Activated T-helper 17 cell treated with anti-CD3 and anti-CD28 coated beads, Interleukin-2, amount 50 U/mL, for 72 hours (primary cell): ENCODE measurements at regions not wholly inside any gene's neighbourhood (a gene's known extent, or its start where the extent isn't known, plus 50 kb on each side); places are given as distances from the start of the nearest gene placed in this dataset.

ENCODE experiments used
- ATAC-seq: fragments of 150-1000 bp; cut with Tn5 transposase; replicated peaks from 2 replicates; pipeline ENCODE4 v1.10.0; 2021; ENCODE audit warnings: mild to moderate bottlenecking, moderate library complexity
- H3K27ac Mint-ChIP-seq: one replicate; pipeline ENCODE4 v1.8.0; 2022; ENCODE audit warnings: mixed read lengths
- H3K27me3 Mint-ChIP-seq: one replicate; pipeline ENCODE4 v1.8.0; 2022; ENCODE audit warnings: mixed read lengths
- H3K36me3 Mint-ChIP-seq: one replicate; pipeline ENCODE4 v1.8.0; 2022; ENCODE audit warnings: low read depth, mild to moderate bottlenecking, mixed read lengths
- H3K4me1 Mint-ChIP-seq: one replicate; pipeline ENCODE4 v1.8.0; 2022; ENCODE audit warnings: mixed read lengths
- H3K4me3 Mint-ChIP-seq: one replicate; pipeline ENCODE4 v1.8.0; 2022; ENCODE audit warnings: mild to moderate bottlenecking, mixed read lengths
- H3K9me3 Mint-ChIP-seq: one replicate; pipeline ENCODE4 v1.8.0; 2022; ENCODE audit warnings: mixed read lengths

DNA sequence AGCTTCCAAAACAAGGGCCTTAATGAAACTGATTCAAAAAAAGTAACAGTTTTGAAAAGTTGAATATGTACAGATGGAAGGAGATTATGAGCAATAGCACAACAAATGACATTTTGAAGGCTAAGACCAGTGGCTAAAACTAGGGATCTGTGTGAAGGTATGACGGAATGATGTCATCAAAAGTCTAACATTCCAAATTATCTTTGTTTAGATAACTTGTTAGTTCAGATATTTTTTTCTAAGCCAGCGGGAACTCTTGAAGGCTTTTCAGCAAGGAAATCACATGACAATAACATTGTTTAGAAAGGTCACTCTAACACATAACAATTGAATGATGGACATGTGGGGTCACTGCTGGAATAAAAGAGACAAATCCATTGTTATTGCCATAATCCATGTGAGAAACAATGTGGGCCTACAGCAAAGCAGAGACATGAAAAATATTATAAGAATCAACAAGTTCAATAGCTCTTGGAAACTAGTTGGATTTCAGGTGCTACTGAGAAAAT lies 260.5 kb downstream of the CASP12 start:
- Mint-ChIP-seq H3K27me3 (no peaks in the 10 kb centered on the region), H3K4me3 (no peak overlapping the region), H3K36me3 (no peaks in the 10 kb centered on the region), H3K4me1 (no peaks in the 10 kb centered on the region), H3K27ac (no peak overlapping the region), H3K9me3 (no peaks in the 10 kb centered on the region)
- no peak for ATAC-seq

DNA sequence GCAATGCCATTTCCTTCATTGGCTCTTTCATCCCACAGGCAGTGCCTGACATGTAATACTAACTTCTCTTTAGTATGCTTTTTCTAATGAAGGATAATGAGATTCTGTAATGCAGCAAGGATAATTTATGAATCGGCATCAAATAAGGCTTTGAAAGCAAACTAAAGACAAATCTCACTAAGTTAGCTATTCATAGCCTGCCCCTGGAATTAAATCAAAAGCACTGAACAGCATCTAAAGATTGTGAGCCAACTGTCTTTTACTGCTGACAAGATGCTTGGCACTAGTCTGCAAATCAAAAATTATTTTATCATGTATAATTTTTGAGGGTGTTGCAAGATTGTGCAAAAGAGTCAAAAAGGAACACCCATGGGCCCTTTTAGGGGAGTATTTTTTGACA lies 265.0 kb downstream of the CASP12 start:
- no peaks in the 10 kb centered on the region for H3K27me3 Mint-ChIP-seq
- H3K4me1 Mint-ChIP-seq = no peaks in the 10 kb centered on the region
- no peak for ATAC-seq
- H3K9me3 Mint-ChIP-seq = no peaks in the 10 kb centered on the region
- no peaks in the 10 kb centered on the region for H3K36me3 Mint-ChIP-seq
- no peak overlapping the region for H3K27ac Mint-ChIP-seq
- H3K4me3 Mint-ChIP-seq = no peak overlapping the region

DNA sequence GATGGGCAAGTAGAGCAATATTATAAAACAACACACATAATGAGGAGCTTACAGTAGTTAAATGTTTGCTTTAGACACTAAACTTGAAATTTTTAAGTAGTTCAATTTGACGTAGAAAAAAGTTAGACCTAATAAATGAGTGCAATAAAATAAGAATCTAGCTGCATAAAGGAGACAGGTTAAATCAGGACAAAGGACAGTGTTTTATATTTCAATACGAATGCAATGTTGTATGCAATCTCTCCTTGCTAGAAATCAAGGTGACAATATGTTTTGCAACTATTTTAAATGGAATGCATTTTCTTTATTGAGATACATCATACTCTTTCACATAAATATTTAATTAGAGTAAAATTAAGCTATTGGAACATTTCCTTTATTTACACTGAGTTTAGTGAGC lies 267.9 kb downstream of the CASP12 start:
- no peaks in the 10 kb centered on the region for H3K27me3 Mint-ChIP-seq
- no peak overlapping the region for H3K4me3 Mint-ChIP-seq
- no peaks in the 10 kb centered on the region for H3K9me3 Mint-ChIP-seq
- ATAC-seq = no peak
- H3K27ac Mint-ChIP-seq = no peak overlapping the region
- no peaks in the 10 kb centered on the region for H3K4me1 Mint-ChIP-seq
- H3K36me3 Mint-ChIP-seq = no peaks in the 10 kb centered on the region

DNA sequence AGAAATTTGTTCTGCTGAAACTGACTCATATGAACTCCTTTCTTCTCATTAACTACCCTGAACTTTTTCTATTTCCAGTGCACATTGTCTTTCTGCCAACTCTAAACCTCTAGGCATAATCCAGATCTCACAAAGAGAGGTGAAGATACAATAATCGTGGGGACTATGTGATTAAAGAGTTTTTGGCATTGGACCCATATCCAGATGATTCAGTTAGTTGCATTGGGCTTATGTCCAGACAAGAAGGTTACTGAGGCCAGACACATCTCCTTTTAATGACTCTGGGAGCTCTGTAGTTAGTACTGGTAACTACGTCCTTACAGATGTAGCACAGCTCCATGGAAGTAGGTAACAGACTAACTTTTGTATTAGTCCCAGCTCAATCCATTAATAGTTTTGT lies 273.0 kb downstream of the CASP12 start:
- H3K4me1 Mint-ChIP-seq = peaks cover 9% of the 10 kb centered on the region
- H3K9me3 Mint-ChIP-seq = peaks cover 4% of the 10 kb centered on the region
- no peak overlapping the region for H3K27ac Mint-ChIP-seq
- no peak overlapping the region for H3K4me3 Mint-ChIP-seq
- no peaks in the 10 kb centered on the region for H3K36me3 Mint-ChIP-seq
- ATAC-seq = no peak
- H3K27me3 Mint-ChIP-seq = no peaks in the 10 kb centered on the region

DNA sequence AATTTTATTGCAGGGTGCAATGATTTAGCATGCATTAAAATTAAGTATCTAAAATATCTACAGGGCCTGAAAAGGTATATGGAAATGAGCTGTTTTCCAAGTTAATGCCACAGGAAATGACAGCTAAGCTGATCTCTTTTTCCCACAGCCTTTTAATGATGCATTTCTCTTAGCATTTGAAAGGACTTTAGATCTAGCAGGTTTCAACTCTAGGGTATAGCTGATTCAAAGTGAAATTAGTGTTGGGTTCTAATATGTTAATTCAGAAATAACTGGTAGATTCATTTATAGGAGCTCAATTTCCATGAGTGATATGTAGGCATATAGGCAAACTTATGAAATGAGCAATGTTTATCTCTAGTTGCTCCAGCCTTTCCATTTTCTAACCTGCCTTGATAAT lies 274.2 kb downstream of the CASP12 start:
- peak; percentile 75 for ATAC-seq
- Mint-ChIP-seq H3K9me3 (peaks cover 4% of the 10 kb centered on the region), H3K27ac (peak overlapping the region; percentile 75), H3K36me3 (no peaks in the 10 kb centered on the region), H3K27me3 (no peaks in the 10 kb centered on the region), H3K4me3 (peak overlapping the region; percentile 46), H3K4me1 (peaks cover 9% of the 10 kb centered on the region)

DNA sequence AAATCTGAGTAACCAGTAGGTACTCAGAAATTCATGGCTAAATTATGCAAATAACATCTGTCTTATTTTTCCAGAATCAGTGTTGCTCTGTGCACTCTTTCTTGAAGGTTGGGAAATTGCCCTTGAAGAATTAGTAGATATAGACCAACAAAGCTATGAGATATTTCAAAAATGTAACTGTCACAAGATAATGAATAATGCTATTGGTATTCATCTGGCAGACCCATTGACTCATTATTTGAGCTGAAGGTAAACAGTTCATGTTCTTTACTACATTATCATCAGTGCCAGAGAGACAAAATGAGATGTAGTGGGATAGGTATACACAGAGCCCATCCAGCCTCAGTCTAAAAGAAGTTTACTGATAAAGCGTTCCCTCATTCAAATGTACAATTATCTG lies 274.7 kb downstream of the CASP12 start:
- Mint-ChIP-seq H3K4me1 (peaks cover 9% of the 10 kb centered on the region), H3K36me3 (no peaks in the 10 kb centered on the region), H3K27me3 (no peaks in the 10 kb centered on the region), H3K27ac (peak overlapping the region; percentile 75), H3K4me3 (peak overlapping the region; percentile 46), H3K9me3 (peaks cover 4% of the 10 kb centered on the region)
- peak; percentile 82 for ATAC-seq

DNA sequence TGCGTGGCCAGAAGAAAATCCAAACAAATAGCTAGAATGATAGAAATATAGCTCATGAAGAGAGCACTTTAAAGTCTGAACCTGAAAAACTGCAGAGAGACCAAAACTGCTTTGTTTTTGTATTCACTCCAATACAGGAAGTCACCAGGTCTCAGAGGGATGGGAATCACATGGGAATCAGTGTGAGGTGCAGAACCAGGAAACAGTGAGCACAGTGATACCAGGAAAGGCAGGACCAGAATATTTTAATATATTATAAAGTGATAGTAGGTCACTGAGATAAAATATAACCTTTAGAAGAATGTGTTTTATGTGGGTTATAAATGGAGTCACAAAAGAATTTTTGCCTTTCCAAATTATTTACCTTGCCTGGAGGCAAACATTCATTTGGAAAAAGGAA lies 277.3 kb downstream of the CASP12 start:
- H3K27ac Mint-ChIP-seq = no peak overlapping the region
- H3K9me3 Mint-ChIP-seq = peaks cover 13% of the 10 kb centered on the region
- H3K27me3 Mint-ChIP-seq = no peaks in the 10 kb centered on the region
- H3K36me3 Mint-ChIP-seq = no peaks in the 10 kb centered on the region
- no peak for ATAC-seq
- H3K4me1 Mint-ChIP-seq = peaks cover 9% of the 10 kb centered on the region
- H3K4me3 Mint-ChIP-seq = no peak overlapping the region

DNA sequence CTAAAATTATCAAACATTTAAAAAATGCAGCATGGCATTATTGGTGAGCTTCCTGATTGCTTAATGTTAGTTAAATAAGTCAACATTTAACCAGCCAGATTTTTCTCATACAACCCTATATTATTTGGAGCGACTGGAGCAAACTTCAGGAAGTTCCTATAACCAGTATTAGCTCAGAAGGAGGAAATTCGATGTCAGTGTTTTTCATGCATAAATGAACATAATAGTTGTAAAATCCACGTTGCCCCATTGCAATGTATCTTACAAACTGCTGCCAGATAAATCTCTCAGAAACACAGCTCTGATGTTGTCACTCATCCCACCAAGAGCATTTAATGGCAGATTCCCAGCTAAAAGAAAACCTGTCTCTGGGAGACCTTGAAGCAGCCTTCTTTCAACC lies 278.5 kb downstream of the CASP12 start:
- Mint-ChIP-seq H3K27me3 (no peaks in the 10 kb centered on the region), H3K9me3 (peaks cover 16% of the 10 kb centered on the region), H3K4me1 (peaks cover 16% of the 10 kb centered on the region), H3K4me3 (no peak overlapping the region), H3K27ac (no peak overlapping the region), H3K36me3 (no peaks in the 10 kb centered on the region)
- no peak for ATAC-seq

DNA sequence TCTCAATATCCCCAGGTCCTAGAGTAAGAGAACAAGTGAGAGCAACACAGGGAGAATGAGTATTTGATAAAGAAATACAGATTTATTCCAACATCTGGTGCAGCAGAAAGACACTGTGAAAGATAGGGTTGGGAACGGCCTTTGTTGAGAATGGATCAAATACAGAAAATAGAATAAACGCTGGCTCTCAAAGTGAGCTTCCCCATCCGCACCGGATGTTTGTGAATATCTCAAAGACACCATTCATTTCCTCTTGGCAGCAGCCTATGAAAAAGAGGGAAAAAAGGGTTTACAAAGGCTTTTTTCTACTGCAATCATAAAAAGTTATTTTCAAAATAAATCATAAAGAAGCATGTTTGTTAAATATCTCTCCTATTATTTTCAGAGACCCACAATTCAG lies 279.3 kb downstream of the CASP12 start:
- Mint-ChIP-seq H3K9me3 (peaks cover 16% of the 10 kb centered on the region), H3K4me3 (no peak overlapping the region), H3K27ac (no peak overlapping the region), H3K36me3 (no peaks in the 10 kb centered on the region), H3K27me3 (no peaks in the 10 kb centered on the region), H3K4me1 (peaks cover 16% of the 10 kb centered on the region)
- no peak for ATAC-seq

DNA sequence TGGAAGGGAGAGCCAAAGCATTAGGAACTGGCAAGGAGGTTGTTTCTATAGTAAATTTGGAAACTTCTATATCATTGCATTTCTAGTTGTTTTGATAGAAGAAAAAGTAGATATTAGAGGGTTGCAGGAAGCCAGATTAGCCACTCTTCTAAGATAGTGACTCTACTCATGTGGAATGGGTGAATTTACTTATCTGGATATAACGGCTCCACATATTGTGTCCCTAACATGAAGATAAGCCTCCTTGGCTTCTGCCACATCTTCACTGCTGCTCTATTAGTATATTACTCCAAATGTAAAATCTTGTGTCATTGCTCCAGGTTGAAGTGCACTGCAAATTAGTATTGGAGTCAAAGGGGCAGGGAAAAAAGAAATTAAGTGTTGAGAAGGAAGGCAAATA lies 283.3 kb downstream of the CASP12 start:
- no peak for ATAC-seq
- H3K27ac Mint-ChIP-seq = no peak overlapping the region
- H3K4me1 Mint-ChIP-seq = peaks cover 16% of the 10 kb centered on the region
- H3K9me3 Mint-ChIP-seq = peaks cover 12% of the 10 kb centered on the region
- H3K27me3 Mint-ChIP-seq = no peaks in the 10 kb centered on the region
- no peaks in the 10 kb centered on the region for H3K36me3 Mint-ChIP-seq
- no peak overlapping the region for H3K4me3 Mint-ChIP-seq

DNA sequence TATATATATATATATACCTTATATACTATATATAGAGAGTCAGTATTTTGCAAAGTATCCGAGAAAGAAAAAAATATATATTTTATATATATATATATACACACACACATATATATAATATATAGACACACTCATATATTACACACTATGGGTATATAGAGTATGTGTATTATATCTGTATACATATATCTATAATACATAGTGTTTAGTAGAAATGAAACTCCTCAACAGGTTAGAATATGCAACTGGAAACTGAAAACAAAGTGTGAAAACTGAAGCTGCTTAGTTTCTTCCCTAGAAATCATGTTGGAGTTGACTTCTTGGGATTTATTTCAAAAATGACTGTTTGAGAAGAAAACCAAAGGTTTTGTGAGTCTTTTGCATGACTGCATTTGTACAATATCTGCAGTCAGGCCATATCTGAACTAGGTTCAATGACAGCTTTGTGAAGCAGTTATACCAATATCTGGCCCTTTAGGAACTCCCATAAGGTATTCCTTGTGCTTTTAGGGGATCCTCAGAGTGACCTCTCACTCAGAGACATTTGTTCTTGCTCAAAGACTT lies 284.1 kb downstream of the CASP12 start:
- ATAC-seq = peak; percentile 73
- Mint-ChIP-seq H3K9me3 (peaks cover 12% of the 10 kb centered on the region), H3K27me3 (no peaks in the 10 kb centered on the region), H3K36me3 (no peaks in the 10 kb centered on the region), H3K27ac (no peak overlapping the region), H3K4me1 (peaks cover 16% of the 10 kb centered on the region), H3K4me3 (no peak overlapping the region)

DNA sequence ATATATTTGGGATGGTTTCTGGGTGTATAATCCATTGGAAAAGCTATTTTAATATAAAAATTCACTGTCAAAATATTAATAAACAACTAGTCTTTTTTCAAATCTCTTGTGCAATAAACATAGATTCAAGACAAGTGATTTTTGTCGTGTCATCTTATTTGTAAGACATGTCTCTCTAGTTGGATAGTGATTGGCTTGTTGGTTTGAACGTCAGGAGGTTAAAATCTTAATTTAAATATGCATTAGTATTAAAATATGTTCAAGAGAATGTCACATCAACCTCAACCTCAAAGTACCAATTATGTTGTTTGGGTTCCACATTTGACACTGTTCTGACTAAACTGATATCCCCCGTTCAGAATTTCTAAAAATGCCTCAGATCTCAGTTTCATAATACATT lies 287.6 kb downstream of the CASP12 start:
- Mint-ChIP-seq H3K9me3 (no peaks in the 10 kb centered on the region), H3K4me3 (no peak overlapping the region), H3K4me1 (peaks cover 16% of the 10 kb centered on the region), H3K27ac (no peak overlapping the region), H3K36me3 (no peaks in the 10 kb centered on the region), H3K27me3 (no peaks in the 10 kb centered on the region)
- peak; percentile 13 for ATAC-seq

DNA sequence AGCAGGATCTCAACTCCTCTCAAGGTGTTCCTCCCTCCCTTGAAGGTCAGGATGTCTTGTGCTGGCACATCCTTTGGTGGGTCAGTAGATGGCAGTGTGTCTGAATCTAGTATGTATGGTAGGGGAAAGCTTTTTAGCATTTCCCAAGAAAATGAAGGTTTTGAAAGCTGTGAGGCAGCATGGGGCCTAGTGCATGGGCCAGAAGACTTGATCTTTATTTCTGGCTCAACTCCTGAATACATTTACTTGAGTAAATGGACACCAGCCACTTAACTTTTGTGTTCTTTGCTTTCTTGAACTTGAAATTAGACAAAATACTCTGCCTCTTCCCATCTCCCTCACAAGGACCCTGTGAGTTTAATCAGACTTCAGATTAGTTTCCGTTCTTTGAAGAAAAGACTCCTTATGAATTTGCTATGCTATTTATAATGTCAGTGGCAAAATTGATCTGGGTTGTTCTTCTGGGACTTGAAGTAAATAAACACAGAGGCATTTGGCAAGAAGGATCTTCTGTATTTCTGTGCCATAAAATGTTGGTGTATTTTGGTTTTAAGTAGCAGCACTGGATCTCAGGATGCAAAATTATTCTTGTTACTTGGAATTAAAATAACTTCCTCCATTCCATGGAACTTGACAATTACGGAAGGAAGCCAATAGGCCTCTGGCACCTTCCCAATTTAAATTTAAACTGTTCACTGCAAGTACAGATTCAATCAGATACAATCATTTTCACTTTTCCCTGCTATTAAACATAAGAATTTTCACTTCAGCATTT lies 288.8 kb downstream of the CASP12 start:
- no peaks in the 10 kb centered on the region for H3K36me3 Mint-ChIP-seq
- H3K9me3 Mint-ChIP-seq = no peaks in the 10 kb centered on the region
- peaks cover 7% of the 10 kb centered on the region for H3K4me1 Mint-ChIP-seq
- no peak overlapping the region for H3K4me3 Mint-ChIP-seq
- no peak overlapping the region for H3K27ac Mint-ChIP-seq
- no peaks in the 10 kb centered on the region for H3K27me3 Mint-ChIP-seq
- ATAC-seq = peak; percentile 87

DNA sequence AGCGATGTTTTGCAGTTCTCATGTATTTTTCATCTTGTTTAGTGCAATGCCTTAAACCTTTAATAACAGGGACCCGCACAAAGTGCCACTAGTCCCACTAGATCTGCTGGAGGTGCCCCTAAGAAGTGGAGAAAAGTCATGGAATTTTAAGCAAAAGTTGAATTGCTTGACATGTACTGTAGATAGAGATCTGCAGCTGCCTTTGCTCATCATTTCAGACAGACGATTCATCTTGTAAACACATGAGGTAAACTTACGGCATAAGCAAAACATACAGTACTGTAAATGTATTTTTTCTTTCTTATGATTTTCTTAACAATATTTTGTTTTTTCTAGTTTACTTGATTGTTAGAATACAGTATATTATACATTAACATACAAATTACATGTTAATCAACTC lies 295.6 kb downstream of the CASP12 start:
- H3K27ac Mint-ChIP-seq = no peak overlapping the region
- no peak overlapping the region for H3K4me3 Mint-ChIP-seq
- no peaks in the 10 kb centered on the region for H3K36me3 Mint-ChIP-seq
- peaks cover 14% of the 10 kb centered on the region for H3K9me3 Mint-ChIP-seq
- no peaks in the 10 kb centered on the region for H3K4me1 Mint-ChIP-seq
- no peak for ATAC-seq
- no peaks in the 10 kb centered on the region for H3K27me3 Mint-ChIP-seq

DNA sequence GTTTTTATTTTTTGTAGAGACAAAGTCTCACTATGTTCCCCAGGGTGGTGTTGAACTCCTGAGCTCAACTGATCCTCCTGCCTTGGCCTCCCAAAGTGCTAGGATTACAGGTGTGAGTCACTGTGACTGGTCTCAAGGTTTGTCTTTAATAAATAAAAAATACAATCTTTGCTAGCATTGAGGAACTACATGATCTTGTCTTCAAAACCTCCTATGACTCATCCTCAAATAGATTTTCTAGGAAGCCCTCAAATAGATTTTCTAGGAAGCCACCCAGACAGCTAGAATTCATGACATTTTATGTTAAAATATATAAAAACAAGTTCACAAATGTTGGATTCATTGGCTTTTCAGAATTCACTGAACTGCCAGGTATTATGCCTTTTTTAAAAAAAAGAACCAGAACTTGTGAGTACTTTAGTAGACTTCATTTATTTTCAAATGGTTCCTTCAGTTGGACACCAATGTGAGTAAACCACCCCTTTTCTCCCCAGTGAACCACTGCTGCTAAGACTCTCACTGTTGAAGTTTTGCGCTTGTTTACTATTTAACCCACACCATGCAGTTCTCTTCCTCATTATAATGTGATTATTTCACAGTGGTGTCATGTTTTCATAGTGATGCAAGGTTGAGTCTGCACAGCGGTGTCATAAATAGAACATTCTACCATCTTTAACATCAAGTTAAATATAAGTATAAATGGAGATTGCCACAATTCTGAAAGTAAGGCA lies 303.9 kb downstream of the CASP12 start:
- no peaks in the 10 kb centered on the region for H3K27me3 Mint-ChIP-seq

More for the DNA sequence above, 303.9 kb downstream of the CASP12 start:
- H3K4me3 Mint-ChIP-seq = no peak overlapping the region
- ATAC-seq = peak; percentile 82
- H3K27ac Mint-ChIP-seq = peak overlapping the region; percentile 44
- H3K4me1 Mint-ChIP-seq = peaks cover 5% of the 10 kb centered on the region
- H3K36me3 Mint-ChIP-seq = no peaks in the 10 kb centered on the region
- H3K9me3 Mint-ChIP-seq = peaks cover 4% of the 10 kb centered on the region
